ENCODE measurements at regions not wholly inside any gene's neighbourhood (a gene's known extent, or its start where the extent isn't known, plus 50 kb on each side); places are given as distances from the start of the nearest gene placed in this dataset.

DNA sequence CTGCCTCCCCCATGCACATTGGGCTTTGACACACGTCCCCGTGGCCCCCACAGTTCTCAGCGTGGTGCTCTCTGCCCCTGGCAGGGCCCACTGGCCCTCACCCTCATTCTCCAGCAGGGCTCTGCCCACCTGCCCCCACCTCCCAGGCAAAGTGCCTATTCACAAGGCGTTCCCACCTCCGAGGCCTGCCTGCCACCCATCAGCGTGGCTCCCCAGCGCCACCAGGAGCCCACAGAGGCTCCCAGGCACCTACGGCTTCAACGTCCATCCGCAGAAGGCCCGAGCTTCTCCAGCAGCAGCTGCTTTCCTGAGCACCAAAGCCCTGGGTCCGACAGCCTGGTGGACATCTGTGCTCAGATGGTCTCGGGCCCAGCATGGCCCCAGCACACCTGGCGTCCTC lies 211.8 kb upstream of the PPP2R2D start:
- Histone ChIP-seq H3K9me3 (replicated peaks in 1 of 2; ENCODE audit: control insufficient read depth in 1 of 2, insufficient read depth in 1 of 2, low read length in 2 of 2) (no peaks in the 10 kb centered on the region), H3K79me2 (ENCODE audit: insufficient read depth, low read length) (no peaks in the 10 kb centered on the region), H3K4me1 (ENCODE audit: control insufficient read depth in 1 of 2, insufficient read depth in 2 of 2, low read length in 2 of 2) (no peaks in the 10 kb centered on the region), H3K4me3 (replicated peaks in 1 of 3; ENCODE audit: low read depth in 2 of 3, low read length in 3 of 3) (no peak overlapping the region), H3K27me3 (ENCODE audit: control insufficient read depth in 2 of 2, insufficient read depth in 2 of 2, low read length in 2 of 2) (no peaks in the 10 kb centered on the region), H3K27ac (ENCODE audit: low read depth in 1 of 2, low read length in 2 of 2) (no peak overlapping the region), H2AFZ (ENCODE audit: insufficient read depth, low read depth, low read length, poor library complexity, severe bottlenecking) (no peak overlapping the region), H4K20me1 (ENCODE audit: insufficient read depth, low read length) (no peaks in the 10 kb centered on the region), H3K36me3 (replicated peaks in 1 of 2; ENCODE audit: control insufficient read depth in 1 of 2, insufficient read depth in 2 of 2, low read length in 2 of 2) (no peaks in the 10 kb centered on the region), H3K4me2 (replicated peaks; ENCODE audit: extremely low read depth, low read length, poor library complexity, severe bottlenecking) (no peak overlapping the region), H3K9ac (ENCODE audit: insufficient read depth, low read length, poor library complexity, severe bottlenecking) (no peak overlapping the region)
- no peak overlapping the region for H3K4me3 Mint-ChIP-seq
- H3K9me3 Mint-ChIP-seq: peaks cover 0 to 2% (median 0%) of the 10 kb centered on the region in 7 donors
- WGBS (ENCODE audit: insufficient coverage): 48% methylated on average over 14 of the region's 14 CpGs
- H3K4me1 Mint-ChIP-seq: no peaks in the 10 kb centered on the region
- no peak overlapping the region for H3K27ac Mint-ChIP-seq
- TF ChIP-seq, protein P1, sequence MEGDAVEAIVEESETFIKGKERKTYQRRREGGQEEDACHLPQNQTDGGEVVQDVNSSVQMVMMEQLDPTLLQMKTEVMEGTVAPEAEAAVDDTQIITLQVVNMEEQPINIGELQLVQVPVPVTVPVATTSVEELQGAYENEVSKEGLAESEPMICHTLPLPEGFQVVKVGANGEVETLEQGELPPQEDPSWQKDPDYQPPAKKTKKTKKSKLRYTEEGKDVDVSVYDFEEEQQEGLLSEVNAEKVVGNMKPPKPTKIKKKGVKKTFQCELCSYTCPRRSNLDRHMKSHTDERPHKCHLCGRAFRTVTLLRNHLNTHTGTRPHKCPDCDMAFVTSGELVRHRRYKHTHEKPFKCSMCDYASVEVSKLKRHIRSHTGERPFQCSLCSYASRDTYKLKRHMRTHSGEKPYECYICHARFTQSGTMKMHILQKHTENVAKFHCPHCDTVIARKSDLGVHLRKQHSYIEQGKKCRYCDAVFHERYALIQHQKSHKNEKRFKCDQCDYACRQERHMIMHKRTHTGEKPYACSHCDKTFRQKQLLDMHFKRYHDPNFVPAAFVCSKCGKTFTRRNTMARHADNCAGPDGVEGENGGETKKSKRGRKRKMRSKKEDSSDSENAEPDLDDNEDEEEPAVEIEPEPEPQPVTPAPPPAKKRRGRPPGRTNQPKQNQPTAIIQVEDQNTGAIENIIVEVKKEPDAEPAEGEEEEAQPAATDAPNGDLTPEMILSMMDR (IDR thresholded peaks at IDR 0.05): no peak
- peaks cover 0 to 6% (median 5%) of the 10 kb centered on the region in 3 donors for H3K27me3 Mint-ChIP-seq (ENCODE audit: low read depth in 3 of 3)
- no peak for DNase-seq
- no peaks in the 10 kb centered on the region for H3K36me3 Mint-ChIP-seq
- intact Hi-C loops (cut with micrococcal nuclease): no loop called here

DNA sequence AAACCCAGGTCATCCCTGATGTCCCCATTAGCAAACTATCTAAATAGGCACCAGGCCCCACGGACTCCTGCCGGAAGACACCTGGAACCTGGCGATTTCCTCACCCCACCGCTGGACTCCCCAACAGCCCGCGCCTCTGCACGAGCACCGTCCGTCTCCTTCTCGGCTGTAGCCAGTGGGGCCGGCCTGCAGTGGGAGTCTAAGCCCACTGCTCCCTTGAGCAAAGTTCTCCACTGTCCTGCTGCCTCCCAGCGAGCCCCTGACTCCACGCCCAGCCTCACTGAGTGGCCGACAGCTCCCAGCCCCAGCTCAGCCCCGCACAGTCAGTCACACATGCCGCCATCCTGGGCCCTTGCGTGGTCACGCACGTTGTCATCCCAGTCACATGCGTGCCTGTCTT lies 211.3 kb upstream of the PPP2R2D start:
- intact Hi-C loops (cut with micrococcal nuclease): no loop called here
- TF ChIP-seq, protein P1 (IDR thresholded peaks at IDR 0.05): no peak
- 87% methylated on average over 20 of the region's 20 CpGs for WGBS (ENCODE audit: insufficient coverage)
- H2AFZ ChIP-seq (ENCODE audit: insufficient read depth, low read depth, low read length, poor library complexity, severe bottlenecking): no peak overlapping the region
- H3K27ac Mint-ChIP-seq: no peak overlapping the region
- no peak for DNase-seq
- H4K20me1 ChIP-seq (ENCODE audit: insufficient read depth, low read length): no peaks in the 10 kb centered on the region
- no peaks in the 10 kb centered on the region for H3K9me3 ChIP-seq (replicated peaks in 1 of 2; ENCODE audit: control insufficient read depth in 1 of 2, insufficient read depth in 1 of 2, low read length in 2 of 2)
- no peak overlapping the region for H3K4me3 Mint-ChIP-seq
- no peaks in the 10 kb centered on the region for H3K36me3 Mint-ChIP-seq
- H3K79me2 ChIP-seq (ENCODE audit: insufficient read depth, low read length): no peaks in the 10 kb centered on the region
- no peak overlapping the region for H3K27ac ChIP-seq (ENCODE audit: low read depth in 1 of 2, low read length in 2 of 2)
- H3K4me2 ChIP-seq (replicated peaks; ENCODE audit: extremely low read depth, low read length, poor library complexity, severe bottlenecking): no peak overlapping the region
- H3K4me3 ChIP-seq (replicated peaks in 1 of 3; ENCODE audit: low read depth in 2 of 3, low read length in 3 of 3): no peak overlapping the region
- H3K27me3 ChIP-seq (ENCODE audit: control insufficient read depth in 2 of 2, insufficient read depth in 2 of 2, low read length in 2 of 2): no peaks in the 10 kb centered on the region
- H3K36me3 ChIP-seq (replicated peaks in 1 of 2; ENCODE audit: control insufficient read depth in 1 of 2, insufficient read depth in 2 of 2, low read length in 2 of 2): no peaks in the 10 kb centered on the region
- H3K27me3 Mint-ChIP-seq (ENCODE audit: low read depth in 3 of 3): peaks cover 0 to 6% (median 5%) of the 10 kb centered on the region in 3 donors
- peaks cover 0 to 2% (median 0%) of the 10 kb centered on the region in 7 donors for H3K9me3 Mint-ChIP-seq
- no peak overlapping the region for H3K9ac ChIP-seq (ENCODE audit: insufficient read depth, low read length, poor library complexity, severe bottlenecking)
- no peaks in the 10 kb centered on the region for H3K4me1 ChIP-seq (ENCODE audit: control insufficient read depth in 1 of 2, insufficient read depth in 2 of 2, low read length in 2 of 2)
- no peaks in the 10 kb centered on the region for H3K4me1 Mint-ChIP-seq

Data from CD14-positive monocyte (primary cell).